ENCODE measurements at regions not wholly inside any gene's neighbourhood (a gene's known extent, or its start where the extent isn't known, plus 50 kb on each side); places are given as distances from the start of the nearest gene placed in this dataset.

- no peak for DNase-seq
- no peak overlapping the region for H3K9ac ChIP-seq (ENCODE audit: insufficient read depth, low read length, poor library complexity, severe bottlenecking)
- no peaks in the 10 kb centered on the region for H3K79me2 ChIP-seq (ENCODE audit: insufficient read depth, low read length)
- Mint-ChIP-seq H3K9me3 (peaks cover 0 to 2% (median 0%) of the 10 kb centered on the region in 7 donors), H3K27me3 (ENCODE audit: low read depth in 3 of 3) (peaks cover 5 to 12% (median 8%) of the 10 kb centered on the region in 3 donors), H3K27ac (peak overlapping the region in 1 of 7 donors; percentile 44), H3K4me3 (peak overlapping the region in 1 of 2 donors; percentile 3), H3K36me3 (no peaks in the 10 kb centered on the region), H3K4me1 (peaks cover 39% of the 10 kb centered on the region)
- peaks cover 7 to 8% of the 10 kb centered on the region in 2 donors for H3K27me3 ChIP-seq (ENCODE audit: control insufficient read depth in 2 of 2, insufficient read depth in 2 of 2, low read length in 2 of 2)
- no peak overlapping the region for H3K4me2 ChIP-seq (replicated peaks; ENCODE audit: extremely low read depth, low read length, poor library complexity, severe bottlenecking)
- H3K36me3 ChIP-seq (replicated peaks in 1 of 2; ENCODE audit: control insufficient read depth in 1 of 2, insufficient read depth in 2 of 2, low read length in 2 of 2) = no peaks in the 10 kb centered on the region
- H3K9me3 ChIP-seq (replicated peaks in 1 of 2; ENCODE audit: control insufficient read depth in 1 of 2, insufficient read depth in 1 of 2, low read length in 2 of 2) = no peaks in the 10 kb centered on the region
- no peaks in the 10 kb centered on the region for H4K20me1 ChIP-seq (ENCODE audit: insufficient read depth, low read length)
- TF ChIP-seq, protein P1, sequence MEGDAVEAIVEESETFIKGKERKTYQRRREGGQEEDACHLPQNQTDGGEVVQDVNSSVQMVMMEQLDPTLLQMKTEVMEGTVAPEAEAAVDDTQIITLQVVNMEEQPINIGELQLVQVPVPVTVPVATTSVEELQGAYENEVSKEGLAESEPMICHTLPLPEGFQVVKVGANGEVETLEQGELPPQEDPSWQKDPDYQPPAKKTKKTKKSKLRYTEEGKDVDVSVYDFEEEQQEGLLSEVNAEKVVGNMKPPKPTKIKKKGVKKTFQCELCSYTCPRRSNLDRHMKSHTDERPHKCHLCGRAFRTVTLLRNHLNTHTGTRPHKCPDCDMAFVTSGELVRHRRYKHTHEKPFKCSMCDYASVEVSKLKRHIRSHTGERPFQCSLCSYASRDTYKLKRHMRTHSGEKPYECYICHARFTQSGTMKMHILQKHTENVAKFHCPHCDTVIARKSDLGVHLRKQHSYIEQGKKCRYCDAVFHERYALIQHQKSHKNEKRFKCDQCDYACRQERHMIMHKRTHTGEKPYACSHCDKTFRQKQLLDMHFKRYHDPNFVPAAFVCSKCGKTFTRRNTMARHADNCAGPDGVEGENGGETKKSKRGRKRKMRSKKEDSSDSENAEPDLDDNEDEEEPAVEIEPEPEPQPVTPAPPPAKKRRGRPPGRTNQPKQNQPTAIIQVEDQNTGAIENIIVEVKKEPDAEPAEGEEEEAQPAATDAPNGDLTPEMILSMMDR (IDR thresholded peaks at IDR 0.05) = no peak
- peaks cover 35 to 44% of the 10 kb centered on the region in 2 donors for H3K4me1 ChIP-seq (ENCODE audit: control insufficient read depth in 1 of 2, insufficient read depth in 2 of 2, low read length in 2 of 2)
- no peak overlapping the region for H3K4me3 ChIP-seq (replicated peaks in 1 of 3; ENCODE audit: low read depth in 2 of 3, low read length in 3 of 3)
- H2AFZ ChIP-seq (ENCODE audit: insufficient read depth, low read depth, low read length, poor library complexity, severe bottlenecking) = no peak overlapping the region
- H3K27ac ChIP-seq (ENCODE audit: low read depth in 1 of 2, low read length in 2 of 2) = no peak overlapping the region
- WGBS (ENCODE audit: insufficient coverage) = 90% methylated on average over 4 of the region's 10 CpGs
- intact Hi-C loops (cut with micrococcal nuclease) = no loop called here
These were observed 89.7 kb upstream of the STEAP1B start for GRCh38 chr7:22589641-22590201.

GRCh38 chr7:22588351-22588750 lies 88.4 kb upstream of the STEAP1B start:
- H3K27me3 Mint-ChIP-seq (ENCODE audit: low read depth in 3 of 3) = peaks cover 5 to 12% (median 8%) of the 10 kb centered on the region in 3 donors
- H3K36me3 Mint-ChIP-seq = peaks cover 0 to under 1% of the 10 kb centered on the region in 2 donors
- Histone ChIP-seq H3K27ac (ENCODE audit: low read depth in 1 of 2, low read length in 2 of 2) (no peak overlapping the region), H2AFZ (ENCODE audit: insufficient read depth, low read depth, low read length, poor library complexity, severe bottlenecking) (no peak overlapping the region), H3K9ac (ENCODE audit: insufficient read depth, low read length, poor library complexity, severe bottlenecking) (no peak overlapping the region), H3K79me2 (ENCODE audit: insufficient read depth, low read length) (no peaks in the 10 kb centered on the region), H3K4me1 (ENCODE audit: control insufficient read depth in 1 of 2, insufficient read depth in 2 of 2, low read length in 2 of 2) (peaks cover 45 to 57% of the 10 kb centered on the region in 2 donors), H3K36me3 (replicated peaks in 1 of 2; ENCODE audit: control insufficient read depth in 1 of 2, insufficient read depth in 2 of 2, low read length in 2 of 2) (no peaks in the 10 kb centered on the region), H3K27me3 (ENCODE audit: control insufficient read depth in 2 of 2, insufficient read depth in 2 of 2, low read length in 2 of 2) (peaks cover 5 to 8% of the 10 kb centered on the region in 2 donors), H3K9me3 (replicated peaks in 1 of 2; ENCODE audit: control insufficient read depth in 1 of 2, insufficient read depth in 1 of 2, low read length in 2 of 2) (no peaks in the 10 kb centered on the region), H4K20me1 (ENCODE audit: insufficient read depth, low read length) (no peaks in the 10 kb centered on the region), H3K4me3 (replicated peaks in 1 of 3; ENCODE audit: low read depth in 2 of 3, low read length in 3 of 3) (peak overlapping the region in 1 of 3 experiments; percentile 51), H3K4me2 (replicated peaks; ENCODE audit: extremely low read depth, low read length, poor library complexity, severe bottlenecking) (no peak overlapping the region)
- H3K4me3 Mint-ChIP-seq = peak overlapping the region in 1 of 2 donors; percentile 23
- intact Hi-C loops (cut with micrococcal nuclease) = no loop called here
- WGBS (ENCODE audit: insufficient coverage) = no CpG with 5 or more reads among the region's 2 CpGs
- peaks cover 0 to 2% (median 0%) of the 10 kb centered on the region in 7 donors for H3K9me3 Mint-ChIP-seq
- DNase-seq = no peak
- H3K4me1 Mint-ChIP-seq = peaks cover 48% of the 10 kb centered on the region
- peak overlapping the region in 5 of 7 donors; percentile 79 to 96 (median 87) for H3K27ac Mint-ChIP-seq
- TF ChIP-seq, protein P1 (IDR thresholded peaks at IDR 0.05) = no peak

Measured in CD14-positive monocyte (primary cell).